GM12878 (cell line): ENCODE measurements at regions not wholly inside any gene's neighbourhood (a gene's known extent, or its start where the extent isn't known, plus 50 kb on each side); places are given as distances from the start of the nearest gene placed in this dataset.

ENCODE experiments used
- ATAC-seq: fragments of 200-7000 bp; cut with Tn5 transposase; 3 replicates; pipeline ENCODE4 v1.9.1; 2020; ENCODE audit warnings: mild to moderate bottlenecking, moderate library complexity
- BruUV-seq: library from RNA; stranded (reverse); fragments of 400-500 nt; replicated peaks from 2 replicates; lab custom pipeline; 2021; lab: Mats Ljungman, UMichigan
- CTCF ChIA-PET: fragments of 300-600 bp; sonication (Branson Sonifier 250); formaldehyde crosslinking; extraction: SDS; loops from one replicate; lab custom pipeline; 2021; ENCODE audit warnings: inconsistent platforms; lab: Yijun Ruan, JAX
- POLR2A ChIA-PET: fragments of 350-600 bp; formaldehyde crosslinking; extraction: SDS; loops from one replicate; lab custom pipeline; 2021; ENCODE audit warnings: inconsistent platforms; lab: Charles Lee
- RAD21 ChIA-PET: fragments of 300-600 bp; sonication (Branson Sonifier 250); formaldehyde crosslinking; loops from one replicate; lab custom pipeline; 2023; ENCODE audit warnings: antibody characterized with exemption; ENCODE audit not compliant: unreplicated experiment; lab: Charles Lee
- SMC1A ChIA-PET: fragments of 300-600 bp; sonication (Branson Sonifier 250); formaldehyde crosslinking; loops from one replicate; lab custom pipeline; 2023; ENCODE audit not compliant: unreplicated experiment, uncharacterized antibody; lab: Charles Lee
- DNase-seq: peaks from one replicate; pipeline ENCODE4 v3.0.0-alpha.2; 2011; ENCODE audit warnings: low read depth, low spot score
- FAIRE-seq: peaks from 3 replicates; lab custom pipeline; 2011; peaks lifted over from hg19 to GRCh38; lab: Jason Lieb, UNC
- H2AFZ ChIP-seq: 2 replicates; pipeline ENCODE4 v1.6.0; 2011; ENCODE audit warnings: low read depth, low read length, control low read depth; ENCODE audit not compliant: control insufficient read depth
- H3K27ac ChIP-seq: 2 replicates; pipeline ENCODE4 v1.5.1; 2011; ENCODE audit warnings: control low read depth; ENCODE audit not compliant: control insufficient read depth, insufficient read depth
- H3K27me3 ChIP-seq, 2 experiments: replicated peaks in 1 of 2; 2 replicates each; pipeline versions ENCODE4 v1.6.0 to v1.6.1; 2011; ENCODE audit warnings: low read length in 1 of 2; ENCODE audit not compliant: control insufficient read depth in 2 of 2, insufficient read depth in 2 of 2
- H3K36me3 ChIP-seq, 2 experiments: 2 replicates each; pipeline ENCODE4 v1.5.1; 2011; ENCODE audit warnings: low read length in 1 of 2; ENCODE audit not compliant: control insufficient read depth in 2 of 2, insufficient read depth in 2 of 2
- H3K4me1 ChIP-seq: 2 replicates; pipeline ENCODE4 v1.6.1; 2011; ENCODE audit warnings: mild to moderate bottlenecking, low read length, moderate library complexity, mixed read lengths; ENCODE audit not compliant: control insufficient read depth, insufficient read depth
- H3K4me2 ChIP-seq: 2 replicates; pipeline ENCODE4 v1.6.0; 2011; ENCODE audit warnings: control low read depth; ENCODE audit not compliant: control insufficient read depth, insufficient read depth
- H3K4me3 ChIP-seq: fragments of 200-600 bp; sonication (generic); 2 replicates; pipeline ENCODE4 v1.5.1; 2016
- H3K79me2 ChIP-seq: 2 replicates; pipeline ENCODE4 v1.6.0; 2011; ENCODE audit warnings: low read length; ENCODE audit not compliant: control insufficient read depth, insufficient read depth
- H3K9ac ChIP-seq: 2 replicates; pipeline ENCODE4 v1.8.0; 2011; ENCODE audit warnings: low read length, control low read depth, mixed read lengths; ENCODE audit not compliant: control insufficient read depth, insufficient read depth
- H3K9me3 ChIP-seq: replicated peaks from 3 replicates; pipeline ENCODE4 v1.5.1; 2011; ENCODE audit warnings: mild to moderate bottlenecking, low read length; ENCODE audit not compliant: control insufficient read depth, insufficient read depth
- H4K20me1 ChIP-seq: 2 replicates; pipeline ENCODE4 v1.6.0; 2011; ENCODE audit not compliant: control insufficient read depth, insufficient read depth
- GATAD2B ChIP-seq: fragments of 450-650 bp; conservative IDR thresholded peaks from 2 replicates; pipeline ENCODE4 v1.6.1; 2017; ENCODE audit warnings: low read depth, mild to moderate bottlenecking, moderate library complexity
- HDAC2 ChIP-seq: fragments of 200-600 bp; sonication (generic); IDR thresholded peaks from 2 replicates; pipeline ENCODE4 v1.6.1; 2017
- MAX ChIP-seq: IDR thresholded peaks from 2 replicates; pipeline ENCODE4 v1.6.1; 2012; ENCODE audit warnings: low read depth, low read length, improper control_type of control experiment
- MXI1 ChIP-seq: fragments of 150-350 bp; IDR thresholded peaks from 2 replicates; pipeline ENCODE4 v1.6.1; 2011; ENCODE audit warnings: low read depth, mild to moderate bottlenecking, inconsistent platforms, low read length, improper control_type of control experiment
- ZNF24 ChIP-seq: fragments of 450-650 bp; IDR thresholded peaks from 2 replicates; pipeline ENCODE4 v1.6.1; 2017; ENCODE audit warnings: antibody characterized with exemption, mild to moderate bottlenecking
- WGBS: methylation state at CpG from one replicate; pipeline ENCODE4 v1.1.6; 2016; ENCODE audit warnings: low lambda C conversion rate; ENCODE audit not compliant: insufficient replicate concordance, insufficient coverage; ENCODE audit errors: missing lambda C conversion rate; 5-methylcytosine and 5-hydroxymethylcytosine counted together
- in situ Hi-C: fragments of 300-500 bp; cut with MboI; formaldehyde crosslinking; loops from 9 replicates; pipeline ENCODE4 v1.14.3; 2018; ENCODE audit warnings: mixed read lengths
- intact Hi-C: fragments of 100-400 bp; cut with micrococcal nuclease; formaldehyde crosslinking; loops from one replicate; pipeline ENCODE4 v1.14.2; 2022; ENCODE audit not compliant: unreplicated experiment
- TF ChIP-seq, protein P1 (sequence below): IDR thresholded peaks from 2 replicates; pipeline ENCODE4 v1.6.1; 2011; ENCODE audit warnings: mild to moderate bottlenecking, low read depth, low read length, moderate library complexity; ENCODE audit not compliant: insufficient replicate concordance
- TF ChIP-seq, protein P2 (sequence below): IDR thresholded peaks from 2 replicates; pipeline ENCODE4 v1.6.1; 2011; ENCODE audit warnings: borderline replicate concordance, low read depth, mild to moderate bottlenecking, moderate library complexity, low read length; ENCODE audit not compliant: insufficient read depth, poor library complexity, severe bottlenecking

DNA sequence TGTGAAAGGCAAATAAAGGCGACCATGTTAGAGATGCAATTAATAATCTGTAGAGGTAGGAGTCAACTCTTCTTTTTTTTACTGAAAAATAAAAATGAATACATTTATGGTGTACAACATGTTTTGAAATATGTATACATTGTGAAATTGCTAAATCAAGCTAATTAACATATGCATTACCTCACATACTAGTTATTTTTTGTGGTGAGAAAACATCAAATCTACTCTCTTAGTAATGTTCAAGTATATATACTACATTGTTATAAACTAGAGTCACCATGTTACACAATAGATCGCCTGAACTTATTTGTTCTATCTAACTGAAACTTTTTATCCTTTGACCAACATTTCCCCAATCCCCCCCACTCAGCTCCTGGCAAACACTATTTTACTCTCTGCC is 143.2 kb downstream of the POU4F1 start (continued):
- no peak for TF ChIP-seq GATAD2B
- TF ChIP-seq MXI1, result no peak
- TF ChIP-seq ZNF24, result no peak

- no peak overlapping the region for H3K4me2 ChIP-seq
- ChIA-PET CTCF (interaction anchor here (0.6 to 1.1 kb wide), 2 partner anchors 294 to 397 kb away, joined by 3 read pairs; no protein-coding TSS in a partner anchor), SMC1A (no interaction called here), POLR2A (interaction anchor here (0.6 kb wide), 1 partner anchor 148 kb away, joined by 4 read pairs; no protein-coding TSS in a partner anchor), RAD21 (no interaction called here)
- intact Hi-C loops (no loop called here), in situ Hi-C loops (no loop called here)
- 6% methylated on average over 4 of the region's 4 CpGs for WGBS
- H3K9ac ChIP-seq, result no peak overlapping the region
- DNase-seq (no peak), ATAC-seq (no peak), FAIRE-seq (no peak)
- no peak overlapping the region for H3K4me3 ChIP-seq
- no peak overlapping the region for H3K27ac ChIP-seq
- H3K36me3 ChIP-seq, result no peaks in the 10 kb centered on the region
- BruUV-seq, result no TSS peak
- no peaks in the 10 kb centered on the region for H3K9me3 ChIP-seq
- H3K79me2 ChIP-seq, result no peaks in the 10 kb centered on the region
- H2AFZ ChIP-seq, result no peak overlapping the region
- TF ChIP-seq HDAC2 (no peak), MAX (no peak)
- TF ChIP-seq, protein P1, sequence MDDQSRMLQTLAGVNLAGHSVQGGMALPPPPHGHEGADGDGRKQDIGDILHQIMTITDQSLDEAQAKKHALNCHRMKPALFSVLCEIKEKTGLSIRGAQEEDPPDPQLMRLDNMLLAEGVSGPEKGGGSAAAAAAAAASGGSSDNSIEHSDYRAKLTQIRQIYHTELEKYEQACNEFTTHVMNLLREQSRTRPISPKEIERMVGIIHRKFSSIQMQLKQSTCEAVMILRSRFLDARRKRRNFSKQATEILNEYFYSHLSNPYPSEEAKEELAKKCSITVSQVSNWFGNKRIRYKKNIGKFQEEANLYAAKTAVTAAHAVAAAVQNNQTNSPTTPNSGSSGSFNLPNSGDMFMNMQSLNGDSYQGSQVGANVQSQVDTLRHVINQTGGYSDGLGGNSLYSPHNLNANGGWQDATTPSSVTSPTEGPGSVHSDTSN, result no peak
- TF ChIP-seq, protein P2, sequence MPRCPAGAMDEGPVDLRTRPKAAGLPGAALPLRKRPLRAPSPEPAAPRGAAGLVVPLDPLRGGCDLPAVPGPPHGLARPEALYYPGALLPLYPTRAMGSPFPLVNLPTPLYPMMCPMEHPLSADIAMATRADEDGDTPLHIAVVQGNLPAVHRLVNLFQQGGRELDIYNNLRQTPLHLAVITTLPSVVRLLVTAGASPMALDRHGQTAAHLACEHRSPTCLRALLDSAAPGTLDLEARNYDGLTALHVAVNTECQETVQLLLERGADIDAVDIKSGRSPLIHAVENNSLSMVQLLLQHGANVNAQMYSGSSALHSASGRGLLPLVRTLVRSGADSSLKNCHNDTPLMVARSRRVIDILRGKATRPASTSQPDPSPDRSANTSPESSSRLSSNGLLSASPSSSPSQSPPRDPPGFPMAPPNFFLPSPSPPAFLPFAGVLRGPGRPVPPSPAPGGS, result no peak
- no peaks in the 10 kb centered on the region for H3K4me1 ChIP-seq
- H4K20me1 ChIP-seq, result no peaks in the 10 kb centered on the region
- no peaks in the 10 kb centered on the region for H3K27me3 ChIP-seq
These were observed 159.5 kb downstream of the POU4F1 start for GRCh38 chr13:78443839-78444238.
